NCI-H1105 (cell line): ENCODE measurements at regions not wholly inside any gene's neighbourhood (a gene's known extent, or its start where the extent isn't known, plus 50 kb on each side); places are given as distances from the start of the nearest gene placed in this dataset.
"Not testable (repeated sequence)": the region's sequence is repeated elsewhere in the genome, so short reads cannot be mapped to it uniquely, and the experiment has no call there.

Experiments
- DNase-seq: peaks from one replicate; lab custom pipeline; 2025; lab: John Stamatoyannopoulos, UW

GRCh38 chr7:152949253-152949652 lies 189.7 kb downstream of the ACTR3B start:
- no peak for DNase-seq

- DNase-seq: no peak
Measured at GRCh38 chr7:152949790-152950189, 190.2 kb downstream of the ACTR3B start.

- no peak for DNase-seq
Measured at GRCh38 chr7:152956006-152956405, 196.5 kb downstream of the ACTR3B start.

GRCh38 chr7:152959610-152960009 lies 200.1 kb downstream of the ACTR3B start:
- no peak for DNase-seq

GRCh38 chr7:152961796-152962195 lies 202.2 kb downstream of the ACTR3B start:
- not testable (repeated sequence) for DNase-seq

GRCh38 chr7:152966189-152966588 lies 206.6 kb downstream of the ACTR3B start:
- DNase-seq: no peak

GRCh38 chr7:152967958-152968357 lies 208.4 kb downstream of the ACTR3B start:
- peak; percentile 18 for DNase-seq

GRCh38 chr7:152968514-152968913 lies 209.0 kb downstream of the ACTR3B start:
- no peak for DNase-seq

- no peak for DNase-seq
Measured at GRCh38 chr7:152969335-152969734, 209.8 kb downstream of the ACTR3B start.

- no peak for DNase-seq
Measured at GRCh38 chr7:152969839-152970238, 210.3 kb downstream of the ACTR3B start.

GRCh38 chr7:152970481-152970880 lies 210.9 kb downstream of the ACTR3B start:
- DNase-seq: no peak

- no peak for DNase-seq
Measured at GRCh38 chr7:152974577-152974976, 215.0 kb downstream of the ACTR3B start.

GRCh38 chr7:152975076-152975475 lies 215.5 kb downstream of the ACTR3B start:
- no peak for DNase-seq

- DNase-seq: no peak
Measured at GRCh38 chr7:152979376-152979775, 219.8 kb downstream of the ACTR3B start.

GRCh38 chr7:152984421-152984820 lies 224.9 kb downstream of the ACTR3B start:
- DNase-seq: no peak

GRCh38 chr7:152986376-152986775 lies 226.8 kb downstream of the ACTR3B start:
- no peak for DNase-seq

GRCh38 chr7:152987656-152988055 lies 228.1 kb downstream of the ACTR3B start:
- DNase-seq: no peak

- peak; percentile 25 for DNase-seq
Measured at GRCh38 chr7:152989889-152990380, 230.4 kb downstream of the ACTR3B start.

- DNase-seq: no peak
Measured at GRCh38 chr7:152998420-152998819, 238.9 kb downstream of the ACTR3B start.

- DNase-seq: no peak
Measured at GRCh38 chr7:153002115-153002514, 242.6 kb downstream of the ACTR3B start.

GRCh38 chr7:153002572-153002971 lies 243.0 kb downstream of the ACTR3B start:
- DNase-seq: no peak

GRCh38 chr7:153004341-153004740 lies 244.8 kb downstream of the ACTR3B start:
- DNase-seq: no peak

GRCh38 chr7:153005750-153006435 lies 246.3 kb downstream of the ACTR3B start:
- no peak for DNase-seq

GRCh38 chr7:153006452-153006851 lies 246.9 kb downstream of the ACTR3B start:
- no peak for DNase-seq
